OCI-LY1 (cell line): ENCODE measurements at regions not wholly inside any gene's neighbourhood (a gene's known extent, or its start where the extent isn't known, plus 50 kb on each side); places are given as distances from the start of the nearest gene placed in this dataset.

ENCODE experiments used
- CTCF ChIP-seq: fragments of 200-600 bp; sonication (generic), shearing (Covaris generic); IDR thresholded peaks from 2 replicates; pipeline ENCODE4 v1.5.1; 2017; ENCODE audit warnings: mild to moderate bottlenecking, antibody characterized with exemption, low read length, moderate library complexity, mixed read lengths
- EZH2 ChIP-seq: fragments of 200-600 bp; sonication (generic), shearing (Covaris generic); IDR thresholded peaks from 2 replicates; pipeline ENCODE4 v1.8.0; 2017; ENCODE audit warnings: borderline replicate concordance, mixed run types, mild to moderate bottlenecking, antibody characterized with exemption, low read length, moderate library complexity, mixed read lengths

DNA sequence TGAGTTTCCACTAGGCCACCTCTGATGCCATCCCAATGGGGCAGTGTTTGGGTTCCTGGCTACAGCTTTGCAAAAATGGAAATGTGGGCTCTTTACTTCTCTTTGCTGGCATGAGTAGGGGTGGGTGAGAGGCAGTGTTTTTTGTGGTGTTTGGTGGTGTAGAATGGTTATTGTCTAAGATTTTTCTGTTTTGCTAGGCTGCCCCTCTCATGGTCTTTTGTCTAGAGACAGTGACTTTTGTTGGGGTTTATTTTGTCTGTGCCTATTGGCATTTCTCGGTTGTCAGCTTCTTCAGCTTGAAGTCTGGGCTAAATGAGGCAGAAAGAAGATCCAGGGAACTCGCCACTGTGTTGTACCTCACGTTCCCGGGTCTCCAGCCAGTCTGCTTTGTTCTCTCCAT lies 112.1 kb downstream of the CENPF start:
- TF ChIP-seq EZH2 (no peak), CTCF (no peak)
